Kidney epithelial cell (primary cell): ENCODE measurements at regions not wholly inside any gene's neighbourhood (a gene's known extent, or its start where the extent isn't known, plus 50 kb on each side); places are given as distances from the start of the nearest gene placed in this dataset.

Source experiments
- DNase-seq: peaks from one replicate; pipeline ENCODE4 v3.0.0-alpha.2; 2010; ENCODE audit warnings: low read depth
- H3K27me3 ChIP-seq: 2 replicates; pipeline ENCODE4 v1.6.0; 2011; ENCODE audit warnings: low read length; ENCODE audit not compliant: control insufficient read depth, insufficient read depth
- H3K36me3 ChIP-seq: 2 replicates; pipeline ENCODE4 v1.5.1; 2011; ENCODE audit warnings: low read length; ENCODE audit not compliant: control insufficient read depth, insufficient read depth
- H3K4me3 ChIP-seq: 2 replicates; pipeline ENCODE4 v1.5.1; 2011; ENCODE audit warnings: low read depth, mild to moderate bottlenecking, control low read depth, low read length
- CTCF ChIP-seq: IDR thresholded peaks from 2 replicates; pipeline ENCODE4 v1.5.1; 2011; ENCODE audit warnings: mild to moderate bottlenecking, moderate library complexity, low read length, control low read depth, inconsistent platforms; ENCODE audit not compliant: insufficient read depth, poor library complexity, severe bottlenecking

- TF ChIP-seq CTCF, result no peak
- no peaks in the 10 kb centered on the region for H3K27me3 ChIP-seq
- DNase-seq, result no peak
These were observed 323.0 kb upstream of the PLD5 start for GRCh38 chr1:242847390-242847993.

GRCh38 chr1:242842094-242842493 is 317.6 kb upstream of the PLD5 start:
- DNase-seq, result no peak
- no peak overlapping the region for H3K4me3 ChIP-seq
- TF ChIP-seq CTCF, result no peak
- H3K27me3 ChIP-seq, result no peaks in the 10 kb centered on the region
- H3K36me3 ChIP-seq, result no peaks in the 10 kb centered on the region

More at GRCh38 chr1:242847390-242847993, 323.0 kb upstream of the PLD5 start:
- Histone ChIP-seq H3K36me3 (no peaks in the 10 kb centered on the region), H3K4me3 (no peak overlapping the region)

- no peak for TF ChIP-seq CTCF
- no peak overlapping the region for H3K4me3 ChIP-seq
- no peaks in the 10 kb centered on the region for H3K27me3 ChIP-seq
- DNase-seq, result no peak
- no peaks in the 10 kb centered on the region for H3K36me3 ChIP-seq
These were observed 314.6 kb upstream of the PLD5 start for GRCh38 chr1:242839101-242839500.

- no peaks in the 10 kb centered on the region for H3K27me3 ChIP-seq
- no peak for TF ChIP-seq CTCF
- DNase-seq, result no peak
- H3K4me3 ChIP-seq, result no peak overlapping the region
- H3K36me3 ChIP-seq, result no peaks in the 10 kb centered on the region
These were observed 311.9 kb upstream of the PLD5 start for GRCh38 chr1:242836423-242836822.

GRCh38 chr1:242828828-242829227 is 304.3 kb upstream of the PLD5 start:
- no peak for DNase-seq
- TF ChIP-seq CTCF, result no peak
- no peaks in the 10 kb centered on the region for H3K27me3 ChIP-seq

GRCh38 chr1:242828199-242828598 is 303.7 kb upstream of the PLD5 start:
- H3K27me3 ChIP-seq, result no peaks in the 10 kb centered on the region
- no peak overlapping the region for H3K4me3 ChIP-seq
- no peak for TF ChIP-seq CTCF
- no peaks in the 10 kb centered on the region for H3K36me3 ChIP-seq
- no peak for DNase-seq

More at GRCh38 chr1:242828828-242829227, 304.3 kb upstream of the PLD5 start:
- Histone ChIP-seq H3K36me3 (no peaks in the 10 kb centered on the region), H3K4me3 (no peak overlapping the region)
